ENCODE measurements at regions not wholly inside any gene's neighbourhood (a gene's known extent, or its start where the extent isn't known, plus 50 kb on each side); places are given as distances from the start of the nearest gene placed in this dataset.

DNA sequence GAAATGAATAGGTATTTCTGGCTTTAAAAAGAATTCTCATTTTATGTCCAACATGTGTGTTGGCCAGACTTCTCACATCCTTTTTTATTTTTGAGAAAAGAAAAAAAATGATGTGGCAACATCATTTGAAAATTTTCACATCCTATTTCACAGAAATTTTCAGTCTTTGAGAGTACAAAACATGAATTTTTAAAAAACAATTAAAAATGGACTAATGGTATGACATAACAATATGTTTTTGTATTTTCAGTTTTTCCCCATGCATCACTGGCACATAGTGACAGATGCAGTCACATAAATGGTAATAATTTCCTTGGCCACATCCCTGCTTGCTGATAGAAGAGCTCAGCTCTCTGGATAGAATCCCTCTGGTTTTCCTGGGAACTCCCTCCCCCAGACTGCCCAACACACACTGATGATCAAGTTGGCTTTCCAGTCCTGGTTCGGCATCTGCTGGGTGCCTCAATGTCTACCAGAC is 188.5 kb upstream of the AGR3 start:
- POLR2A ChIA-PET, result no interaction called here

GRCh38 chr7:17071866-17072265 is 190.1 kb upstream of the AGR3 start:
- H3K27me3 Mint-ChIP-seq, result no peaks in the 10 kb centered on the region
- Histone ChIP-seq H3K4me1 (ENCODE audit: control insufficient read depth in 2 of 2, insufficient read depth in 2 of 2, low read length in 2 of 2) (peaks cover 0 to 4% of the 10 kb centered on the region in 2 donors), H3K4me3 (ENCODE audit: control extremely low read depth in 1 of 5, extremely low read depth in 1 of 5, insufficient read depth in 1 of 5, low read depth in 2 of 5, low read length in 4 of 5) (no peak overlapping the region), H3K4me2 (replicated peaks; ENCODE audit: low read depth, low read length, poor library complexity, severe bottlenecking) (no peak overlapping the region), H3K9ac (ENCODE audit: low read length) (no peak overlapping the region), H2AFZ (ENCODE audit: insufficient read depth, low read depth, low read length, poor library complexity, severe bottlenecking) (no peak overlapping the region), H3K27me3 (replicated peaks in 1 of 4; ENCODE audit: control extremely low read depth in 1 of 4, control insufficient read depth in 3 of 4, insufficient read depth in 4 of 4, low read length in 3 of 4) (no peaks in the 10 kb centered on the region), H3K27ac (ENCODE audit: low read length in 2 of 2) (no peak overlapping the region), H4K20me1 (ENCODE audit: control insufficient read depth, insufficient read depth, low read length, poor library complexity, severe bottlenecking) (no peaks in the 10 kb centered on the region), H3K9me3 (ENCODE audit: control extremely low read depth in 1 of 3, control insufficient read depth in 2 of 3, insufficient read depth in 1 of 3, low read length in 2 of 3) (no peaks in the 10 kb centered on the region), H3K36me3 (replicated peaks in 1 of 2; ENCODE audit: control extremely low read depth in 1 of 2, control insufficient read depth in 1 of 2, extremely low read depth in 1 of 2, insufficient read depth in 2 of 2, low read length in 1 of 2) (no peaks in the 10 kb centered on the region), H3K79me2 (ENCODE audit: control insufficient read depth, insufficient read depth, low read length) (no peaks in the 10 kb centered on the region)
- peaks cover 3% of the 10 kb centered on the region for H3K9me3 Mint-ChIP-seq (ENCODE audit: insufficient read depth)
- intact Hi-C loops (cut with micrococcal nuclease), result no loop called here
- TF ChIP-seq EZH2 (IDR thresholded peaks at IDR 0.05; ENCODE audit: borderline replicate concordance, insufficient read depth, low read depth, low read length, poor library complexity, severe bottlenecking), result no peak
- no peak for TF ChIP-seq CTCF (IDR thresholded peaks at IDR 0.05)
- peaks cover 10% of the 10 kb centered on the region for H3K4me1 Mint-ChIP-seq
- ATAC-seq (ENCODE audit: low read depth) (no peak), DNase-seq (no peak)
- ChIA-PET POLR2A (no interaction called here), CTCF (no interaction called here)
- no peak overlapping the region for H3K4me3 Mint-ChIP-seq
- no peak overlapping the region for H3K27ac Mint-ChIP-seq
- WGBS (ENCODE audit: insufficient coverage), result no CpG with 5 or more reads among the region's 1 CpG

More for the DNA sequence above, 188.5 kb upstream of the AGR3 start:
- Histone ChIP-seq H3K4me2 (replicated peaks; ENCODE audit: low read depth, low read length, poor library complexity, severe bottlenecking) (no peak overlapping the region), H3K79me2 (ENCODE audit: control insufficient read depth, insufficient read depth, low read length) (no peaks in the 10 kb centered on the region), H3K36me3 (replicated peaks in 1 of 2; ENCODE audit: control extremely low read depth in 1 of 2, control insufficient read depth in 1 of 2, extremely low read depth in 1 of 2, insufficient read depth in 2 of 2, low read length in 1 of 2) (no peaks in the 10 kb centered on the region), H3K4me3 (ENCODE audit: control extremely low read depth in 1 of 5, extremely low read depth in 1 of 5, insufficient read depth in 1 of 5, low read depth in 2 of 5, low read length in 4 of 5) (no peak overlapping the region), H4K20me1 (ENCODE audit: control insufficient read depth, insufficient read depth, low read length, poor library complexity, severe bottlenecking) (no peaks in the 10 kb centered on the region), H2AFZ (ENCODE audit: insufficient read depth, low read depth, low read length, poor library complexity, severe bottlenecking) (no peak overlapping the region), H3K4me1 (ENCODE audit: control insufficient read depth in 2 of 2, insufficient read depth in 2 of 2, low read length in 2 of 2) (peaks cover 0 to 4% of the 10 kb centered on the region in 2 donors), H3K27me3 (replicated peaks in 1 of 4; ENCODE audit: control extremely low read depth in 1 of 4, control insufficient read depth in 3 of 4, insufficient read depth in 4 of 4, low read length in 3 of 4) (no peaks in the 10 kb centered on the region), H3K27ac (ENCODE audit: low read length in 2 of 2) (no peak overlapping the region), H3K9me3 (ENCODE audit: control extremely low read depth in 1 of 3, control insufficient read depth in 2 of 3, insufficient read depth in 1 of 3, low read length in 2 of 3) (no peaks in the 10 kb centered on the region), H3K9ac (ENCODE audit: low read length) (no peak overlapping the region)
- no peak overlapping the region for H3K4me3 Mint-ChIP-seq
- peaks cover 3% of the 10 kb centered on the region for H3K9me3 Mint-ChIP-seq (ENCODE audit: insufficient read depth)
- H3K27me3 Mint-ChIP-seq, result no peaks in the 10 kb centered on the region
- DNase-seq, result no peak
- TF ChIP-seq EZH2 (IDR thresholded peaks at IDR 0.05; ENCODE audit: borderline replicate concordance, insufficient read depth, low read depth, low read length, poor library complexity, severe bottlenecking), result no peak
- no peak for TF ChIP-seq CTCF (IDR thresholded peaks at IDR 0.05)
- peaks cover 10% of the 10 kb centered on the region for H3K4me1 Mint-ChIP-seq
- ATAC-seq (ENCODE audit: low read depth), result no peak
- H3K27ac Mint-ChIP-seq, result no peak overlapping the region
- intact Hi-C loops (cut with micrococcal nuclease), result no loop called here
- CTCF ChIA-PET, result no interaction called here
- WGBS (ENCODE audit: insufficient coverage), result no CpG with 5 or more reads among the region's 1 CpG

Measured in B cell (primary cell).